Embryonic facial prominence (tissue), 1 donor: ENCODE measurements at regions not wholly inside any gene's neighbourhood (a gene's known extent, or its start where the extent isn't known, plus 50 kb on each side); places are given as distances from the start of the nearest gene placed in this dataset.

Experiments used
- DNase-seq: peaks from one replicate; pipeline ENCODE4 v3.0.0-alpha.2; 2016; ENCODE audit errors: extremely low spot score

DNA sequence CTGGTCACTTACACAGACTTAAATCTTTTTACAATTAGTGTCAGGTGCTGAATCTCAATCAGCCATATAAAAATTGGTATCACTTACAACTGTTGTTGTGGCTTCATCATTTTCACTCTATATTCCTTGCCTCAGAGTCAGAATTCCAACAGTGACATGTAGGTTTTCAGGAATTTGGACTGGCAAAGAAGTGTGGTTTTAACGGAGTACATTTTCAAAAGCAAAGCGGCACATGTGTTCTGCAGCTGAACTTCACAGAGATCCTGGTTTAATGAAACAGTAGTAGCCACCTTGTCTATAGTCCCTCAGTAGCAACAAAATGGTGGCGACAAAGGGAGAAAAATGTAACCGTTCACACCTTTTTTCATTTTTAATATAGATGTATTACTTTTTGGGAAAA, 486.6 kb downstream of the FAT4 start:
- DNase-seq, result no peak

DNA sequence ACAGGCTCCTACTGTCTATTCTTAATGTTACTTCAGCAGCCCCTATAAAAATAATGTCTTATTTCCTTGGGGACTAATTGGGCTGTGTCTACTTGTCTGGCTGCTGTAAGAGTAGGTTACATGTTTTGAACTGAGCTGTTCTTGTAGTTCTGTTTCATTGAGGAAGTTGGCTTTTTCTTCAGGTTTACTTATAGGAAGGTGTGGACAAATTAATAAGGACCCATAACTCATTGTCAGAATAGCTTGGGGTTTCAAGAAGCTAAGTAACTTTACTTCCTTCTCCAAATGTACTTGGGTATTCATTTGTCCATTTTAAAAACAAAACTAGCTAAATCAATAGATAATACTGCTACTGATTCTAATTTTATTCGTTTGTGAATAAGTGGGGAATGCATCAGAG, 487.2 kb downstream of the FAT4 start:
- no peak for DNase-seq

DNA sequence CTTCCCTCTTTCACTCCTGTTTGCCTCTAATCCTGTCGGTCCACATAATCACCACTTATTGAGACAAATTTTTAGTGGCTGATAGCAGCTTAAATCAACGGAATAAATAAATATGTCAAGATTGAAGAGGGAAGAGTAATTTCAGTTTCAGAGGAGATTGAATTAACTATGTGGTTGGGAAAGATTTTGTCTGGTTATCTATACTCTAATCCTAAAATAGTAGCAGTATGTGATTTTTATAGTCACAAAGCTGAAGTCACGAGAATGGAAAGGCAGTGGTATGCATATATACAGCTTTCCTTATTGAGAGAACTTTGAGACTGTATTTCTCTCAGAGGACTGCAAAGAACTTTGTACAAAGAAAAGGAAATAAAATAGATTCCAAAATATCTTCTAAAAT, 493.3 kb downstream of the FAT4 start:
- no peak for DNase-seq

DNA sequence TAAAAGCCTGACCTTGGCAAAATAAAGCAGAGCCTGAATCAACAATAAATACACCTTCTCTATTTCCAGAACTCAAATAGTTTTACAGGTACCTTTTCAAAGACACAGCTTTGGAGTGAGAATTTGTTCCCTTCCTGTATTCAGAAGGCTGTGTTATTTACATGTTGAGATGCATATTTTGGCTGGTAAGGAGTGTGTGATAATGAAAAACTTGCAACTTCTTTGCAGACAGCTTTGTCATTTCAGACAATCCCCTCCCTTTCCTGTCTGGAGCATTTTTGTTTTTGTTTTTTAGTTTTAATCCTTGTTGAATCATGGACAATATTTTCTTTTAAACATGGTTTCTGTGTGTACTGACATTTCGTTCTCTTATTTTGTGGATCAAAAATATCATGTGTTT, 493.8 kb downstream of the FAT4 start:
- no peak for DNase-seq

DNA sequence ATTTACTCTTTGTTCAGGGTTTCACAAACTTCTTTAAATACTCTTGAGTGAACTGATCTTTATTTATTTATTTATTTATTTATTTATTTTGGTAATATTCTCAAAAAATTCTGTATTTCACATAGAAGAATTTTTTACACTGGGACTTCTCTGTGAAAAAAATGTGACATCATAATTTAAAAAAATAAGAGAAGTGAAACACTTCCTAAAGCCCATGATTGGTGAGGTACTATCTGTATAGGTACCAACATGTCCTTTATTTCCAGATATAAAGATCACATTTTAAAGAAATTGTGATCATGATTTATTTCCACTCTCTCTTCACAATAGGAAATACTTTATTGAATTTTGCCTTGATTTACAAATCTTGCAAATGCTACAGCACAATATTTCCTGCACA, 497.1 kb downstream of the FAT4 start:
- DNase-seq, result no peak

DNA sequence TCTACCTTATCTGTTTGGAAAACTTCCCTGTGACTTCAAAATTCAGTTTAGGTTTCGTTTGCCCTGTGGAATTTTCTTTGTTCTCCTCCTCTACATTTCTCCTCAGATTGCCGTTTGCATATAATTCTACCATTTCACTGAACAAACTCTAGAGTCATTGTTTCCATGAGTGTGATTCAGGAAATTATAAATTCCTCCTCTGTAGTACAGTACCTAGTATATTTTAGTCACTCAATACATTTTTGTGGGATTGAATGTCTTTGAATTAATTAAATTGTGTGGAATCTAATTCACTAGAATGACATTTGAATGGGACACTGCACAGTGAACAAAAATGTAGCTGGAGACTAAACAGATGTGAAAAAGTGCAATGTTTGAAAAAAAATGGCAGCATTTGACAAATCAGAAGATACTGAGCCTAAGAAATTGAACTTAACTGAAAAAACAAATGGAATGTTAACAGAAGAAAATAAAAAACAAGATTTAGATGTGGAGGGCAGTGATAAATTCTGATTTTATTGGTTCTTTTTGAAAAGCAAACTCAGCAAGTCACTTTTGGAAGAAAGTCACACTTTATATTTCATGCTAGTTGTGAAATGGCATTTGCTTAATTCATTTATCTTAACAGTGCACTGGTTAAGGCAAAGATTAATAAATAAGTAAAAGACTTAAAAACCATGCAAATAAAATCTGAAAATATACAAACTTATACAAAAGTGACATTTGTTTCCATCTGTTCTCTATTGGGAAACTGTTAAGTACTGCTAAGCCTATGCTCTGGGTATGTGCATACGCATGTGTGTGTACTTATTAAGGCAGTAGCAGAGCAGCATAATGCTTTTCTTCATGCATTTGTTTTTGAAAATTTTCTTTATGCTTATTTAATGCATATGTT, 512.3 kb downstream of the FAT4 start:
- DNase-seq, result no peak

DNA sequence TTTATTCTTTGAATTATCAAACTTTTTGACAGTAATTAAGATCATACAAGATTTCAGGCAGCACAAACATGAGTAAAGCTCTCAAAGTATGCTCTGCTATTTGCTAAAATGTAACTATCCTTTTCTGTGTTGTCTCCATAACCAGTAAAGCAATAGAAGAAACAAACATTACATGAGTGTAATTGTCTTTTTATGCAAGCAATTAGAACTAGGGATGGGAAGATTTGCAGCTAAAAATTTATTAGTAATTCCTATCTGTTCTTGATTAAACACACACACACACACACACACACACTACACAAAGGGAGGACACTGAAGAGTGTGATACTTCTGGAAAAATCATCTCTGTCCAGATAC, 512.9 kb downstream of the FAT4 start:
- DNase-seq, result no peak

DNA sequence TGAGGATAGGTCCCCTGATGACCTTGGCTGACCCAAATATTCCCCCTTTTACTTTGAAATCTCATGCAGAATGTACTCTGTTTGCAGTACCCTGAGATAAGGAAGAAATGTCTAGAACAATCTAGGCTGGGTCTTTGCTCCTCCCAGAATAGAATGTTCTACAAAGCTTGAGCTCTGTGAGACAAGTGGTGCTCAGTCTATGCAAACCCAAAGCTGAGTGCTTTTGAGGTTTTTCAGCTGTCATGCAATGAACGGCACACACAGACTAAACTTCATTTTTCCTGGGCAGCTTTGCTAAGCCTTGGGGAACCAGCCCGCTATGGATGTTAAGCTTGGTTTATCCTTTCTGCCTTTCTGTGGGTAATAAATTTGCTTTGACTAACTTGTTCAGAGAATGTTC, 513.6 kb downstream of the FAT4 start:
- no peak for DNase-seq

DNA sequence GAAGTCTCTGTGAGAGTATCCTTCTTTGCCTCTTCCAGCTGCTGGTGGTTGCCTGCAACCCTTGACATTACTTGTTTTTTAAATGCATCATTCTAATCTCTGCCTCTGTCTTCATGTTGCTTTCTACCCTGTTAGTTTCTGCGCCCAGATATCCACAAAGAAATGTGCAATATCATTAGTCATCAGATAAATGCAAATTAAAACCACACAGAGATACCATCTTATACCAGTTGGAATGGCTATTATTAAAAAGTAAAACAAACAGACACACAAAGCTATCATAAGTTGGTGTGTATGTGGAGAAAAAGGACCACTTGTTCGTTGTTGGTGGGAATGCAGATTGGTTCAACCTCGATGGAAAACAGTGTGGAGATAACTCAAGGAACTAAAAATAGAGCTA, 517.4 kb downstream of the FAT4 start:
- DNase-seq, result no peak

DNA sequence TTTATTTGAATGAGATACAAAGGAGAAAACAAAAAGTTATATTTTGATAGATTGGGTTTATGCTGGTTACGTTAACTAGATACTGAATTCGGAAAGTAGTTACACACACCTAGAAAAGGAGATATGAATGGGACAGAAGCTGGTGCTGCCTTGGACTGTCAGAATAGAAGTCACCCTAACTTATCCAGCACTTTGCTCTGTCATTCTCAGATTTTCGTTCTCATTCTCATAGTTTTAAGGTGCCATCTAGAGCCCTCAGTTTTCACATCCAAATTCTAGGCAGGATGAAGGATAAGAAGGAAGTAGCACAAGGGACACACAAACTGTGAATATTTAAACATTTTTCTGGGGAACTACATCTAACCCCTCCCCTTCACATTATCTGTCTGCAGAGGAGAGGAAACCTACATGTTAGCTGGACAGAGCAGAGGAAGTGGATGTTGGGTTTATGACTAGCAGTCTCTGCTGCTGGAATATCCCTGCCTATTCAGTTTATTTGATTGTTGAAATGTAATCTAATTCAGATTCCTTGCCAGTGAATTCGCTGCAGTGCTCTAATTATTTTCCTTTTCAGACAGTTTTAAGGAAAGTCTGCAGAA, 521.9 kb downstream of the FAT4 start:
- no peak for DNase-seq

DNA sequence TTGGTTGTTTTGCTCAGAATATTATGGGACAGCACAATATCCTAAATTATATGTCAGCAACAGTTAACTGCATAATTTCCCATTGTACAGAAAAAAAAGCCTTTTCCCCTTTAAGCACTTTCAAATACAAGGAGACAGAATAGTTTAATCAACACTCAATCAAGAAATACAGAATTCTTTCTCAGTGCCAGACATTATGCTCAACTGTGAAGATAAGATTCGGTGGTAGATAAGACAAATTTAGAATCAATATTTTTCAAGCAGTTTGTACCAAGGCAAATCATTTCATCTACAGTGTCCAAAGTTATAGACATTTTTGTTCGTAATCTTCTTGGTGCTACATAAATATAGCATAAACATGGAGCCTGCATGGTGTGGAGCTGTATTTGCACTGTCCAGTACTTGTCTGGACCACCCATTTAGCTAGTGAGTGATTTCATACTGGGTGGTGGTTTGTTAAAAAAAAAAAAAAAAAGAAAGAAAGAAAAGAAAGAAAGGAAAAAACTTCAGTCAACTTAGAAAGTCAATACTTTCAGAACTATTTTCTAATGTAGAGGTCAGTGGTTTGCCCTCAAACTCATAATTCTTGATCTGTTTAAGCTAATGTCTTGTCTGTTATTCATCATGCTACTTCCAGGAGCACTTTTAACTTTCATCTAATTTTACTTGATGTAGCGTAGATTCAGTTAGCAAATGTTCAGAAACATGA, 522.9 kb downstream of the FAT4 start:
- DNase-seq, result no peak

DNA sequence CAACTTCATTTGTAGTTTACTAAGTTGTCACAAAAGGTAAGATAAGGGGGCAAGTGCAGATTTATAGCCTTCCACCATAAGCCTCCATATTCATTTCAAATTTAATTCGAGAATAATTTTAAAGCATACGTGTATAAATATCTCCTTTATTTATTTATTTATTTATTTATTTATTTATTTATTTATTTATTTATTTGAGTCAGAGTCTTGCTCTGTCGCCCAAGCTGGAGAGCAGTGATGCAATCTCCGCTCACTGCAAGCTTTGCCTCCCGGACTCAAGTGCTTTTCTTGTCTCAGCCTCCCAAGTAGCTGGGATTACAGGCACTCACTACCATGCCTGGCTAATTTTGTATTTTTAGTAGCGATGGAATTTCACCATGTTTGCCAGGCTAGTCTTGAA, 523.4 kb downstream of the FAT4 start:
- DNase-seq, result no peak

DNA sequence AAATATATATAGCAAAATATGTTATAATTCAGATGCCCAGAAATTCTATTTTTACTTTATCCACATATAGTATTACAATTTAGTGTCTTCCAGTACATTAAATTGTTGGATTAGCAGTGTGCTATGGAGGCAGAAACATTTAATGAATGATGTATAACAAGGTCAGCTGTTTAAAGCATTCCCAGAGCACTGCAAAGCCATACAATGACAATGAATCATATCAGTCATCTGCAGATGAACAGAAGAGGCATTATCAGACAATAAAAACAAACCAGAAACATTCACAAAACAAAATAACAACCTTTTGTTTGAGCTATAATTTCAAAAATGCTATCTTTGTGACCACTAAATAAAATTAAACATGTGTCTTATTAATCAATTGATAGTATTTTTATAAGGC, 524.2 kb downstream of the FAT4 start:
- no peak for DNase-seq

DNA sequence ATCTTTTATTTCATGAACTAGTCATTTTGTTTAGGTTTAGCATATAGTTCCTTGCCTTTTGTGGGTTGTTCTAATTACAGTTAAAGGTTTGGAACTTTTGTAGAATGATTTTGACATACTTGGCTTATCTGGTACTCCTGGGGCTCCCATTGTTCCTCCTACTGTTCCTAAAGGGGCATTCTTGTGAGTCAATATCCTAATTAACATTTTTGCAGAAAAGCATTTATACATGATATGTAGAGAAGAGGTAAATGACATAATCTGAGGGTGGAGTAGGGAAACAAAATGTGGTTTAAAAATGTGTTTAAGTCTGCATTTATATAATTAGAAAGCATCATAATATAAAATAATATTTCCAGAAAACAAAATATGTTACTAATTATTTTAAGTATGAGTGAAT, 529.2 kb downstream of the FAT4 start:
- no peak for DNase-seq

DNA sequence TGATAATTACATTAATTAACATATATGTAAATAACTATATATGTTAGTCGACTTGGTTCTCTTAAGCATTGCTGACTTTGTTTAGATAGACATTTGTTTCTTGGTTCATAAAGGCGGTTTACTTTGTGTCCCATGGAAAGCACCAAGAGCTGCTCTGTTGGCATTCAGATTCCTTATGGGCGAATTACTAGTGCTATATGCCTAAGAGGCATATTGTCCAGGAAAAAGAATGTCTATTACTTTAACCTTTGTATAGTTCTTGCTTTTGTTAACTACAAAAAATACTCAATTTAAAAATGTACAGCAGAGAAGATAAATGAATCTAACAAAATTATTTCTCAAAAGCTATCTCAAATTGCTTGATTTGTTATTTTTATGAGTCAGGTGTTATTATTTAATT, 532.8 kb downstream of the FAT4 start:
- DNase-seq, result no peak

DNA sequence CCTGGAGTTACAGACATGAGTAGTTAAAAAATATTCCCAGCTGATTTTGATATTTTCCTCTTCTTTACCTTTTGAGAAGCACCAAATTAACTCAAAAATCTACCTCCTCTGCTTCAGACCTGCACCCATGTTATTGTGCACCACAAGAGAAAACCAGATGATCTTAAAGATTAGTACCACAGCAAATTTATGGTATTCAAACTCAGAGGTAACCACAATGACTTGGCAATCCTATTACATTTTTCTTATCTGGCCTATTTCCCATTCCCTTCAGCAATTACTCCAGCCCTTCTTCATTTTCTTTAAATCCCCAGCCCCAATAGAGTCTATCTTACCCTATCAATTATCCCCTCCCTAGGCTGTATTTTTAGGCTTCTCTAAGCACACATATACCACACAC, 535.1 kb downstream of the FAT4 start:
- peak; percentile 13 for DNase-seq

DNA sequence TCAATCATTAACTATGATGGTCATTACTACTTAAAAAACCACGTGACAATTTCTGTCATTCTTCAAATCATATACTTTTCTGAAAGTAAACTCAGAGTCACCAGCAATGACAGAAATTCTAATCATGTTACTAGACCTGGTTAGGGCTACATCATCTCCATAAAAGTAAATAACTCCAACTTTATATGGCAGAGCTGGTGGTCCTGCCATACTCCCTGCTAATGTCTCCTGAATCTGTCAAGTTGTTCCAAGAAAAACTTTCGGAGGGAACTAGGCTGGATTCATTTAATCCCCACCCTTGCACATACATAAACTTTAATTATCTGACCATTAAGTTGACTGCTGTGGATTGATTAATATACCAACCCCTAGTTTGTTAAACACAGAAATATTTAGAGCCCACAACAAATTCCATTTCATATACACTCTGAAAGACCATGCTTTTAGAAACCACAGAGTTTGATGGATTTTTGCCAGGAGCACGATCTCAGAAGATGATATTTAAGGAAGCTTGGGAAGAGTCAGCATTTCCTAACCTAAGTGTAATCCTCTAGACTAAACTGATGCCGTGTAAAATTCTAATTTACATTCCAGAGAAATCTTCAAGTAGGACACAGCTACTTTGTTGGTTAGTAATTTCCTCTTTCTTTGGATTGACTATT, 577.0 kb downstream of the FAT4 start:
- no peak for DNase-seq

DNA sequence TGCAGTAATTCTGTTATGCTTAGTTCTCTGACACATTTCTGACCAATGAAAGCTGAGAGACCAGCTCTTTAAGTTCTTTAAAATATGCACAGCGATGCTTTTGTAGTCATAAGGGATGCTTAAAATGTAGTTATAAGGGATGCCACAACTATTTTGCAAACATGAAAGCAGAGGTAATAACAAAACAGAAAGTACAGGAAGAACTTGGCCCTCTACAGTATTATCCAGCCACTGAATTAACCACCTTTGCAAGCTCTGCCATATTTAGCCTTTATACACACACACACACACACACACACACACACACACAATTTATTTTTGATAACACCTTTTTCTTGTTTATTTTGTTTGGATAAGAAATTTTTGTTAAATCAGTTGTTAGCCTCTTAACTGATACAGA, 590.0 kb downstream of the FAT4 start:
- no peak for DNase-seq

DNA sequence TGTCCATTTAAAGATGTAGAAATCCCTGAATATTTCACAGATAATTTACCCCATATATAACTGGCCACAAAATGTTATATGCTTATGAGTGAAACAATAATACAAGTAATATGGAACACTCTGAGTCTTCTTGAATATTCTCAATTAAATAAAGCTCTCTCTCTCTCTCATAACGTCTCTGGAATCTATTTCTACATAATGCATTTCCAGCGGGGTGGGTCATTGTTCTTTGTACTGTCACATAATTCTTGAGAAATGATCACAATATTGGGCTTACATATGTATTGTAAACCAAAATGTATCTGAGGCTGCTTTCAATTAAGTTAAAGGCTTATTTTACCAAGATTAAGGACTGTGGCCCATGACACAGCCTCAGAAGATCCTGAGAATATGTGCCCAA, 596.3 kb downstream of the FAT4 start:
- DNase-seq, result no peak

DNA sequence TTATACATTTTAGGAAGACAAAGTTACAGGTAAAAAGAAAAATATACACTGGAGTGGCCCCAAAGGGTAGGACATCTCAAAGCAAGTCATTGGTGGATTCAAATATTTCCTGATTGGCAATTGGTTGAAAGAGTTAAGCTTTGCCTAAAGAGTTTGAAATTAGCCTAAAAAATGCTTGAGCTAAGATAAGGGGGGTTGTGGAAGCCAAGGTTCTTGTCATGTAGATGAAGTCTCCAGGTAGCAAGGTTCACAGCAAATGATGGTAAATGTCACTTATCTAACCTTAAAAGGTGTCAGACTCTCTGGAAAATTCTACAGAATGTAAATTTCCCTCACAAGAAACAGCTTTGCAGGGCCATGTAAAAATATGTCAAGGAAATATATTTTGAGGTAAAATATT, 596.7 kb downstream of the FAT4 start:
- no peak for DNase-seq

DNA sequence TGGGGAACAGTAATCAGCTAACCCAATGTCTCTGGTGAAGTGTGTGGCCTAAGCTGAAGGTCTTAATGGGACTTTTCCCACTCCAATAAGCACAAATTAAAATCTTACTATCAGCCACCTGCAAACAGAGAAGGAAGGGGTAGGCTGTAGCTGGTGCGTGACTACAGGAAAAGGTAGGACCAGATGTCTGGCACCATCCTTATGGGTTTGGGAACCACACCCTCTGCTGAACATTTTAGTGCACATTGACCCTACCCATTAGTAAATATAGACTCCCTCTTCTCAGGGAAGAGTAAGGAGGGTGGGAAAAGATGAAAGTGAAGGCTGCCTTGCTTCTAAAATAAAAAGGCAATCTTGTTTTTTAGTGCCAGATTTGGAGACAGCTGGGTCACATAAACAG, 602.8 kb downstream of the FAT4 start:
- DNase-seq, result no peak

DNA sequence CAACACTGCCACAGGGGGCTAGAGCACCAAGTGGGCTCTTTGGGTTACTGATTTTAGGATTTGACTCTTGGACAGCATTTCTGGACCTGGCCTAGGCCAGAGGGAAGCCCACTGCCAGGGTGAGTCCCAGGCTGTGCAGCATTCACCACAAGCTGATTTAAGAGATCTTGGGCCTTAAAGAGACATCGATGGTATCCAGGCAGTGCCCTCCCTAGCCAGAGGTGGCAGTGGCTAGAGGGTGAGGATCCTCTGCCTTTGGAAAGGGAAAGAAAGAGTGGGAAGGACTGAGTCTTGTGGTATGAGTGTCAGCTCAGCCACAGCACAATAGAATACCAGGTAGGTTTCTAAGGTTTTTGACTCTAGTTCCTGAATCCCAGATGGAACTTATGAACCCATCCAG, 613.9 kb downstream of the FAT4 start:
- no peak for DNase-seq

DNA sequence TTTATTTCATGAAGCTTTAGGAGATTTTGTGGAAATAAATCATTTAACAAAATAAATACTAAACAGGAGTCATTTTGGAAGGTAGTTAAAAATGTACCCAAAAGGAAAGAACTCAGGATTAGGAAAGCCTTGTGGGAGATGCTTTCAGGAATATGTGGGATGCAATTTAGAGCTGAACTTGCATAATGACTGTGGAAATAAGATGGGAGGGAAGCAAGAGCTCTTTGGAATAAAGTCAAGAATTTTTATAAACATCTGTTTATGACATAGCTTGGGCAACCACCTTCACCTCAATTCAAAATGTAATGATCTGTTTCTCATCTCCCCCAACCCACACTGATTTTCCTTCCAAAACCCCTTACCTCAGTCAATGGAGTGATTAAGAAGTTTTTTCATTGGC, 623.8 kb downstream of the FAT4 start:
- DNase-seq, result no peak
